ENCODE measurements at regions not wholly inside any gene's neighbourhood (a gene's known extent, or its start where the extent isn't known, plus 50 kb on each side); places are given as distances from the start of the nearest gene placed in this dataset.

DNA sequence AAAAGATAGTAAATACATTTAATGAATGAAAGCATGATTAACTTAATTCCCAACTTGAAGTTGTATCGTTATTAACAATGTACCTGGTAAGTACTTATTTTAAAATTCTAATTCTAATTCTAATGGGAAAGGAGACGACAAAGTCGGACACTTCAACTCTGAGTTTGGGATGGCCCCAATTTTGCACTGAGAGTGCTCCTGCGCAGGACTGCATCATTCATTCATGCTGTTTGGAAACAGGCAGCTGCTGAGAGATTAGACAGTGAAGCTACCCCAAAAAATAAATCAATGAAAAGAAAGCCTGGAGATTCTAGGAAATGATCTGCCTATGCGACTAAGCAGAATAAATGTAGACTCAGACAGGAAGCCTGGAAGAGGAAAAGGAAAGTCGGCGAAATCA lies 141.7 kb upstream of the VKORC1L1 start (continued):
- TF ChIP-seq RAD21 (IDR thresholded peaks at IDR 0.05 in 1 of 2, conservative IDR thresholded peaks at IDR 0.05 in 1 of 2; ENCODE audit: low read depth in 2 of 2, low read length in 2 of 2) (no peak), CHD2 (IDR thresholded peaks at IDR 0.05; ENCODE audit: low read length) (no peak), CHD1 (IDR thresholded peaks at IDR 0.05; ENCODE audit: low read depth, low read length) (no peak), JUN (IDR thresholded peaks at IDR 0.05; ENCODE audit: low read depth, low read length) (no peak), TCF12 (IDR thresholded peaks at IDR 0.05; ENCODE audit: low read depth, low read length) (no peak)
- TF ChIP-seq, protein P1, sequence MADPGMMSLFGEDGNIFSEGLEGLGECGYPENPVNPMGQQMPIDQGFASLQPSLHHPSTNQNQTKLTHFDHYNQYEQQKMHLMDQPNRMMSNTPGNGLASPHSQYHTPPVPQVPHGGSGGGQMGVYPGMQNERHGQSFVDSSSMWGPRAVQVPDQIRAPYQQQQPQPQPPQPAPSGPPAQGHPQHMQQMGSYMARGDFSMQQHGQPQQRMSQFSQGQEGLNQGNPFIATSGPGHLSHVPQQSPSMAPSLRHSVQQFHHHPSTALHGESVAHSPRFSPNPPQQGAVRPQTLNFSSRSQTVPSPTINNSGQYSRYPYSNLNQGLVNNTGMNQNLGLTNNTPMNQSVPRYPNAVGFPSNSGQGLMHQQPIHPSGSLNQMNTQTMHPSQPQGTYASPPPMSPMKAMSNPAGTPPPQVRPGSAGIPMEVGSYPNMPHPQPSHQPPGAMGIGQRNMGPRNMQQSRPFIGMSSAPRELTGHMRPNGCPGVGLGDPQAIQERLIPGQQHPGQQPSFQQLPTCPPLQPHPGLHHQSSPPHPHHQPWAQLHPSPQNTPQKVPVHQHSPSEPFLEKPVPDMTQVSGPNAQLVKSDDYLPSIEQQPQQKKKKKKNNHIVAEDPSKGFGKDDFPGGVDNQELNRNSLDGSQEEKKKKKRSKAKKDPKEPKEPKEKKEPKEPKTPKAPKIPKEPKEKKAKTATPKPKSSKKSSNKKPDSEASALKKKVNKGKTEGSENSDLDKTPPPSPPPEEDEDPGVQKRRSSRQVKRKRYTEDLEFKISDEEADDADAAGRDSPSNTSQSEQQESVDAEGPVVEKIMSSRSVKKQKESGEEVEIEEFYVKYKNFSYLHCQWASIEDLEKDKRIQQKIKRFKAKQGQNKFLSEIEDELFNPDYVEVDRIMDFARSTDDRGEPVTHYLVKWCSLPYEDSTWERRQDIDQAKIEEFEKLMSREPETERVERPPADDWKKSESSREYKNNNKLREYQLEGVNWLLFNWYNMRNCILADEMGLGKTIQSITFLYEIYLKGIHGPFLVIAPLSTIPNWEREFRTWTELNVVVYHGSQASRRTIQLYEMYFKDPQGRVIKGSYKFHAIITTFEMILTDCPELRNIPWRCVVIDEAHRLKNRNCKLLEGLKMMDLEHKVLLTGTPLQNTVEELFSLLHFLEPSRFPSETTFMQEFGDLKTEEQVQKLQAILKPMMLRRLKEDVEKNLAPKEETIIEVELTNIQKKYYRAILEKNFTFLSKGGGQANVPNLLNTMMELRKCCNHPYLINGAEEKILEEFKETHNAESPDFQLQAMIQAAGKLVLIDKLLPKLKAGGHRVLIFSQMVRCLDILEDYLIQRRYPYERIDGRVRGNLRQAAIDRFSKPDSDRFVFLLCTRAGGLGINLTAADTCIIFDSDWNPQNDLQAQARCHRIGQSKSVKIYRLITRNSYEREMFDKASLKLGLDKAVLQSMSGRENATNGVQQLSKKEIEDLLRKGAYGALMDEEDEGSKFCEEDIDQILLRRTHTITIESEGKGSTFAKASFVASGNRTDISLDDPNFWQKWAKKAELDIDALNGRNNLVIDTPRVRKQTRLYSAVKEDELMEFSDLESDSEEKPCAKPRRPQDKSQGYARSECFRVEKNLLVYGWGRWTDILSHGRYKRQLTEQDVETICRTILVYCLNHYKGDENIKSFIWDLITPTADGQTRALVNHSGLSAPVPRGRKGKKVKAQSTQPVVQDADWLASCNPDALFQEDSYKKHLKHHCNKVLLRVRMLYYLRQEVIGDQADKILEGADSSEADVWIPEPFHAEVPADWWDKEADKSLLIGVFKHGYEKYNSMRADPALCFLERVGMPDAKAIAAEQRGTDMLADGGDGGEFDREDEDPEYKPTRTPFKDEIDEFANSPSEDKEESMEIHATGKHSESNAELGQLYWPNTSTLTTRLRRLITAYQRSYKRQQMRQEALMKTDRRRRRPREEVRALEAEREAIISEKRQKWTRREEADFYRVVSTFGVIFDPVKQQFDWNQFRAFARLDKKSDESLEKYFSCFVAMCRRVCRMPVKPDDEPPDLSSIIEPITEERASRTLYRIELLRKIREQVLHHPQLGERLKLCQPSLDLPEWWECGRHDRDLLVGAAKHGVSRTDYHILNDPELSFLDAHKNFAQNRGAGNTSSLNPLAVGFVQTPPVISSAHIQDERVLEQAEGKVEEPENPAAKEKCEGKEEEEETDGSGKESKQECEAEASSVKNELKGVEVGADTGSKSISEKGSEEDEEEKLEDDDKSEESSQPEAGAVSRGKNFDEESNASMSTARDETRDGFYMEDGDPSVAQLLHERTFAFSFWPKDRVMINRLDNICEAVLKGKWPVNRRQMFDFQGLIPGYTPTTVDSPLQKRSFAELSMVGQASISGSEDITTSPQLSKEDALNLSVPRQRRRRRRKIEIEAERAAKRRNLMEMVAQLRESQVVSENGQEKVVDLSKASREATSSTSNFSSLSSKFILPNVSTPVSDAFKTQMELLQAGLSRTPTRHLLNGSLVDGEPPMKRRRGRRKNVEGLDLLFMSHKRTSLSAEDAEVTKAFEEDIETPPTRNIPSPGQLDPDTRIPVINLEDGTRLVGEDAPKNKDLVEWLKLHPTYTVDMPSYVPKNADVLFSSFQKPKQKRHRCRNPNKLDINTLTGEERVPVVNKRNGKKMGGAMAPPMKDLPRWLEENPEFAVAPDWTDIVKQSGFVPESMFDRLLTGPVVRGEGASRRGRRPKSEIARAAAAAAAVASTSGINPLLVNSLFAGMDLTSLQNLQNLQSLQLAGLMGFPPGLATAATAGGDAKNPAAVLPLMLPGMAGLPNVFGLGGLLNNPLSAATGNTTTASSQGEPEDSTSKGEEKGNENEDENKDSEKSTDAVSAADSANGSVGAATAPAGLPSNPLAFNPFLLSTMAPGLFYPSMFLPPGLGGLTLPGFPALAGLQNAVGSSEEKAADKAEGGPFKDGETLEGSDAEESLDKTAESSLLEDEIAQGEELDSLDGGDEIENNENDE (IDR thresholded peaks at IDR 0.05; ENCODE audit: insufficient replicate concordance, low read length): no peak

All from H1 (cell line).